A673 (cell line): ENCODE measurements at regions not wholly inside any gene's neighbourhood (a gene's known extent, or its start where the extent isn't known, plus 50 kb on each side); places are given as distances from the start of the nearest gene placed in this dataset.

Experiments used
- EZH2 ChIP-seq: fragments of 200-600 bp; sonication (generic); IDR thresholded peaks from 2 replicates; pipeline ENCODE4 v1.6.1; 2017; ENCODE audit warnings: borderline replicate concordance, low read depth, mild to moderate bottlenecking, mixed read lengths, antibody characterized with exemption, low read length; ENCODE audit not compliant: poor library complexity, severe bottlenecking
- TF ChIP-seq, protein P1 (sequence below): fragments of 300-800, 200-600 bp; sonication (generic); conservative IDR thresholded peaks from 2 replicates; pipeline ENCODE4 v1.5.1; 2017; ENCODE audit warnings: low read depth, mild to moderate bottlenecking, antibody characterized with exemption, low read length, moderate library complexity, mixed read lengths

DNA sequence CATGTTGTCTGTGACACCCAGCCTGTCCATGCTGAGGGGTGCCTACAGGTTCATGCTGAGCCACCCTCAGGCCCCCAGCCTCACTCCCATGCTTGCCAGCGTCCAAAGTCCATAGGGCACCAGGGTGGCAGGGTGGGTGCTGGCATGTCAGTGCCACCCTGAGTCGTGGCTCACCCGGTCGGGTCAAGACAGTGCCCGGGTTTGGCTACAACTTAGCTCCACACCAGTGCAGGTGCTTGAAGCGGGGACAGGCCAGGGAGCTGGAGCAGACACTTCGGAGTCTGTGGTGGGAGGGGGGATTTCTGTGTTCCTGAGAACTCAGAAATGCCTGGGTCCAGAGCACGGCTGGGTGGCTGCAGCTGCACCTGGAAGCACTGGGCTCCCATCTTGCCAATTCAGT lies 579.2 kb upstream of the FAM174A start:
- TF ChIP-seq, protein P1, sequence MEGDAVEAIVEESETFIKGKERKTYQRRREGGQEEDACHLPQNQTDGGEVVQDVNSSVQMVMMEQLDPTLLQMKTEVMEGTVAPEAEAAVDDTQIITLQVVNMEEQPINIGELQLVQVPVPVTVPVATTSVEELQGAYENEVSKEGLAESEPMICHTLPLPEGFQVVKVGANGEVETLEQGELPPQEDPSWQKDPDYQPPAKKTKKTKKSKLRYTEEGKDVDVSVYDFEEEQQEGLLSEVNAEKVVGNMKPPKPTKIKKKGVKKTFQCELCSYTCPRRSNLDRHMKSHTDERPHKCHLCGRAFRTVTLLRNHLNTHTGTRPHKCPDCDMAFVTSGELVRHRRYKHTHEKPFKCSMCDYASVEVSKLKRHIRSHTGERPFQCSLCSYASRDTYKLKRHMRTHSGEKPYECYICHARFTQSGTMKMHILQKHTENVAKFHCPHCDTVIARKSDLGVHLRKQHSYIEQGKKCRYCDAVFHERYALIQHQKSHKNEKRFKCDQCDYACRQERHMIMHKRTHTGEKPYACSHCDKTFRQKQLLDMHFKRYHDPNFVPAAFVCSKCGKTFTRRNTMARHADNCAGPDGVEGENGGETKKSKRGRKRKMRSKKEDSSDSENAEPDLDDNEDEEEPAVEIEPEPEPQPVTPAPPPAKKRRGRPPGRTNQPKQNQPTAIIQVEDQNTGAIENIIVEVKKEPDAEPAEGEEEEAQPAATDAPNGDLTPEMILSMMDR: no peak
- no peak for TF ChIP-seq EZH2
